HG02571 (cell line): ENCODE measurements at regions not wholly inside any gene's neighbourhood (a gene's known extent, or its start where the extent isn't known, plus 50 kb on each side); places are given as distances from the start of the nearest gene placed in this dataset.

ENCODE experiments used
- ATAC-seq: cut with Tn5 transposase; IDR thresholded peaks from one replicate; pipeline ENCODE4 v1.9.1; 2021; ENCODE audit warnings: mild to moderate bottlenecking, moderate library complexity; ENCODE audit not compliant: unreplicated experiment

GRCh38 chr6:41450581-41450980 is 95.6 kb upstream of the FOXP4 start:
- no peak for ATAC-seq

- no peak for ATAC-seq
Observed at GRCh38 chr6:41451039-41451438, 95.1 kb upstream of the FOXP4 start.

GRCh38 chr6:41451515-41452163 is 94.5 kb upstream of the FOXP4 start:
- ATAC-seq, result no peak

GRCh38 chr6:41452763-41453162 is 93.4 kb upstream of the FOXP4 start:
- ATAC-seq, result no peak

- ATAC-seq, result no peak
Observed at GRCh38 chr6:41453244-41453643, 92.9 kb upstream of the FOXP4 start.

GRCh38 chr6:41454189-41454789 is 91.9 kb upstream of the FOXP4 start:
- ATAC-seq, result no peak

- ATAC-seq, result no peak
Observed at GRCh38 chr6:41455410-41455809, 90.8 kb upstream of the FOXP4 start.

- no peak for ATAC-seq
Observed at GRCh38 chr6:41455818-41456217, 90.4 kb upstream of the FOXP4 start.

- ATAC-seq, result no peak
Observed at GRCh38 chr6:41457303-41457670, 88.9 kb upstream of the FOXP4 start.

GRCh38 chr6:41459738-41460137 is 86.4 kb upstream of the FOXP4 start:
- ATAC-seq, result no peak

GRCh38 chr6:41460742-41461336 is 85.3 kb upstream of the FOXP4 start:
- ATAC-seq, result no peak

- no peak for ATAC-seq
Observed at GRCh38 chr6:41462033-41462432, 84.1 kb upstream of the FOXP4 start.

- ATAC-seq, result no peak
Observed at GRCh38 chr6:41463062-41463930, 82.9 kb upstream of the FOXP4 start.

- no peak for ATAC-seq
Observed at GRCh38 chr6:41464019-41464418, 82.2 kb upstream of the FOXP4 start.

GRCh38 chr6:41464481-41464880 is 81.7 kb upstream of the FOXP4 start:
- no peak for ATAC-seq

- ATAC-seq, result no peak
Observed at GRCh38 chr6:41466437-41466990, 79.7 kb upstream of the FOXP4 start.

GRCh38 chr6:41467061-41467460 is 79.1 kb upstream of the FOXP4 start:
- ATAC-seq, result no peak

- no peak for ATAC-seq
Observed at GRCh38 chr6:41467627-41468404, 78.4 kb upstream of the FOXP4 start.

GRCh38 chr6:41469156-41470028 is 76.8 kb upstream of the FOXP4 start:
- ATAC-seq, result no peak

GRCh38 chr6:41470029-41470330 is 76.2 kb upstream of the FOXP4 start:
- no peak for ATAC-seq
